IPS-NIHi7 (cell line): ENCODE measurements at regions not wholly inside any gene's neighbourhood (a gene's known extent, or its start where the extent isn't known, plus 50 kb on each side); places are given as distances from the start of the nearest gene placed in this dataset.
"Not testable (repeated sequence)": the region's sequence is repeated elsewhere in the genome, so short reads cannot be mapped to it uniquely, and the experiment has no call there.

Experiments
- DNase-seq: peaks from one replicate; pipeline ENCODE4 v3.0.0; 2012; ENCODE audit warnings: mixed read lengths; ENCODE audit errors: extremely low spot score

DNA sequence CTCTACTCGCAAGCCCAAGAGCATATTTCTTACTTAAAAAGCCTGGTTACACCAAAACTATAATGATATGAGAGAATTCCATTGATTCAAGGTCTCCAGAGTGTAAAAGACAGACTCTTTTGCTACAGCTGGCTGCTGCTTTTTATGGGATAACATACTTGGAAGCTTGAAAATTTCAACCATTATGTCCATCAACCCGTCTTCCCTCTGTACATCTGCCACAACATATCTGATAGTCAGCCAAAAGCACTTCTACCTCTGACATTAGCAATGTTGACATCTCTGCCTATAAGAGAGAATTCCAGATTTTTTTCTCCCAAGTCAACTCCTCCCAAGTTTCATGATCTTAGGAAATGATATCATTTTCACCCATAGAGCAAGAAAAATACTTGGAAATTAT, 54.4 kb upstream of the IQCM start:
- DNase-seq = no peak

DNA sequence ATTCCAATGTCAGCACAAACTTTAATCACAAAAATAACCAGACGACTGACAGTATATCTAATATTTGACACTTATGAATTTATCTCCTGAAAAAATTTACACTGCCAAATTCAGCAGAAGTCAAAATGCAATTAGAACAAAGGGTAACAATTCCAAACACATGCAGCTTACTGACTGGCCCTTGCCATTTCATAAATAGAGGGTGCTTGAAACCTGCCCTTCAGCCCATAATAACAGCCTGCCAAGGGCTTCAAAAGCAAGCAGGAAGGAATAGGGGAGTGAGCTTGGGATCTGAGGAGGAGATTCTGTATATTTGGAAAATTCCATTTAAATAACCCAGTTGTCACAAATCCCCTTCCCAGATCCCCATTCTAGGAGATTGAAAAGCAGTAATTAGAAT, 66.1 kb upstream of the IQCM start:
- no peak for DNase-seq

DNA sequence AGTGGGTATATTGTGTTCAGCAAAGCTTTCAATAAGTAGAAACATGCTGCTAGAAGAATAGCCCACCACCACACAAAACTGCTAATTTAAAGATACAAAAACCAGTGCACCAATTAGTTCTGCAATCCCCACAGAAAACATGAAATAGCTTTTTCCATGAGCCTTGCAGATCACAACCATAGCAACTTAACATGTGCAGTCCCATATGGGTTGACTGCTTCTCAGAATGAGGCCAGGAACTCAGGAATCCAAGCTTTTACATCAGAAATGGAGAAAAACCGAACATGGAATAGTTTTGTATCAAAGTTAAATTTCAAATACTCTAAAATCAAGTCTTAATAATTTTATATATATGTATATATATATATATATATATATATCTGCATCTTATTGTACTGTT, 66.6 kb upstream of the IQCM start:
- DNase-seq = no peak

DNA sequence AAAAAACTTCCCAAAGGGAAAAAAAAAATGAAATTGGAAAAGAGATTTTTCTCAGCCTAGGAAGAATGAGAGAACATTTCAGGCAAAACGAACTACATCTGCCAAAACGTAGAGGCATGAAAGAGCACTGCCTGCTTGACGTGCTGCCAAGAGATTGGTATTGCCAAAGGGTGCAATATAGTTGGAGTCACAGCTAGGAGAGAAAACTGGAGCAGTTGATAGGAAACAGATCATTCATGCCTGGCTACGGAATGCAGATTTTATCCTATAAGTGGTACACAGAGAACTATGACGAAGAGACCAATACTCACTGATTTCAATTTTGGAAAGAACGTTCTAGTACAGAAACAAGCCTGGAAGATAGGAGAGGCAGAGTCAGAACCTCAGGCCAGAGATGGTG, 68.4 kb upstream of the IQCM start:
- no peak for DNase-seq

DNA sequence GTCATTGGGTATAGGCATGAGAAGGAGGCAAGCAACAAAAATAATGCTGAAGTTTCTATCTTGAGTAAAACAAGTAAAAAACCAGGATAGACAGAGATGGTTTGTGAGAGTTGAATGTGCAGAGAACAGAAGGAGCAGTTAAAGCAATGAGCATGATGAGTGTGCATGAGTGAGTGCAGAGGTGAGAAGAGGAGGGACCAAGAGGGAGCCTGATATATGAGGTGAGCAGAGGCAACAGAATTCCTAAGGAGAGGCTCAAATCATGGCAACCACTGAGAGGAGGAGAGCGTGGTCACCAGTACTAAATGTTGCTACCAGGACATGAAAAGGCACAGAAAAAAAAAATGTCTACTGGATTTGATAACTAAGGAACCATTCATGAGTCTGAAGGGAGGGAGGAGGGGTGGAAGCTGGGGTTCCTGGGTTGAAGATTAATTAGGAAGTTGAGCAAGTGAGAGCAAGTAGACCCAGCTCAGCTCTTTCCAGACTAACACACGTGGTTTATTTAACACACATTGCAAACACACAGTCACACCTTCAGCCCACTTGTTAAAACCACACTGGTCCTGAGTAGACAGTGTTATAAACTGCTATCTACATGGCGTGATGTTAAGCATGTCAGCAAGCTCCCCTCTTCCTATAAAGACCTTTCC, 69.0 kb upstream of the IQCM start:
- no peak for DNase-seq

DNA sequence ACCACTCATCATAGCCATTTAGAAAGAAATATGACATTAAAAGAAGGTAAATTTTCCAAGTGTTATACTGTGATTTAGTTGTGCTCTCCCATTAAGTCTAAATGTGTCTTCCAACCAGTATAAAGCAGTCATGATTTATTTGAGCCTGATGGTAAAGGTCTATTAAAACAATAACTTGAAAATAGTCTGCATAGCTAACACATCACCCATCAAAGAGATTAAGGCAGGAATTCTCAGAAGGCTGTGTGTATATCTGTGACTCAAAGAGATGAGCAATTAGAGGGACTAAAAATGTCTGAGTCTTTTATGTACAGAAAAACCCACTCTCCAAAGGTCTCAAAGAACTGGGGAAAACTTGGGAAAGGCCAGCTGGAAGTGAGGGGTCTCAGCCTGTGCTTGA, 70.3 kb upstream of the IQCM start:
- no peak for DNase-seq

DNA sequence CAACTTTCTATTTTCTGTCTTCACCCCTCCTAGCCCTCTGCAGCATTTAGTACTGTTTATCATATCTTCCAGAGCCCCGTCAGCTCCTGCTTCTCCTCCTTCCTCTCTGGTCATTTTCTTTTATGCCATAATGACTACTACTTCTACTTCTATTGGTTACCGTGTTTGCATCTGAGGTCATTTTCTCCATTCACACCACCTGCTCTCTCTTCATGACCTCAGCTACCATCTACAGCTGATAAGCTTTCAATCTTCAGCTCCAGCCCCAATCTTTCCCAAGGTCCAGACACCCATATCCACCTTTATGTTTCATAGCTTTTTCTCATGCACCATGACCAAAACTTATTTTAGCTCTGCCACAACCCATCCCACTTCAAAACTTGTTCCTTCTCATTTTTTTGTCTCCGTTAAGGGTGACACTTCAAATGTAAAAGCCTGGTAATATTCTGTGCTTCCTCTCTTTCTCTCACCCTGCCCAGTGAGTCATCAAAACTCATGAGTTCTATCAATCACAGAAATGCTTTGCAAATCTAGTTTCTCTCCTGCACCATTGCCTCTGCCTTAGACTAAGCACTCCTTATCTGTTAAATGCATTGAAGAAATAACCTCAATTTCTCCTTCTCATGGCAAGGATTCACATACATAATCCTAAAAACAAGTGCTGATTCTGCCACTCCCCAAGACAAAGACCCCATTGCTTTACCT, 71.3 kb upstream of the IQCM start:
- DNase-seq = no peak

DNA sequence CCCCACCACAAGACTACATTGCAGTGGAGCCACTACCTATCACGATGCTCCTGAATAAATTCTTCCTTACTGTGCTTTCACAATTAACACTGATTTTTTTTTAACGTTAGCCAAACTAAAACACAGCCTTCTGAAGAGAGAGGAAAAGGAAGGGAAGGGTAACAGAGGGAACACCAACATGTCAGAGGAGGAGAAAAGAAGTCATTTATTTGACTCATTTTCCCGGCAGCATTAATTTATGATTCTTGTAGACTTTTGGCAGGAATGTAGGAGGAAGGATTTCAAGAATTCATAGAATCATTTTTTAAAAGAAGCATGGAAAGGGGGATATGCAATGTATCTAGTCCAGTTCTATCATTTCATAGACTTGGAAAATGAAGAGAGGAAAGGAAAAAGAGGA, 74.3 kb upstream of the IQCM start:
- no peak for DNase-seq

DNA sequence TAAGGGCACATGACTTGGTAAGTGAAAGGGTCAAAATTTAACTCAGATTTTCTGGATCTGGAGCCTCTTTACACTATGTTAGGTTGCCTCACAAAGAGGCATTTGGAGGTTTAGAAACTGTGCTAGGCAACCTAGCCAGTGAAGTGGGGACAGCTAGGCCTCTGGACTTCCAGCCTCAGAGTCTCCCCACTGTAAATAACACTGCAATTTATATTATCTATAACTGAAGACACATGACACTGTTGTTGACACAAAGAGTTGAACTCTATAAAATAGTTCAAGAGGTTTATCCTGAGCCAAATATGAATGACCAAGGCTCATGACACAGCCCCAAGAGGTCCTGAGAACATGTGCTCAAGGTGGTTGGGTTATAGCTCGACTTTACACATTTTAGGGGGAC, 74.9 kb upstream of the IQCM start:
- no peak for DNase-seq

DNA sequence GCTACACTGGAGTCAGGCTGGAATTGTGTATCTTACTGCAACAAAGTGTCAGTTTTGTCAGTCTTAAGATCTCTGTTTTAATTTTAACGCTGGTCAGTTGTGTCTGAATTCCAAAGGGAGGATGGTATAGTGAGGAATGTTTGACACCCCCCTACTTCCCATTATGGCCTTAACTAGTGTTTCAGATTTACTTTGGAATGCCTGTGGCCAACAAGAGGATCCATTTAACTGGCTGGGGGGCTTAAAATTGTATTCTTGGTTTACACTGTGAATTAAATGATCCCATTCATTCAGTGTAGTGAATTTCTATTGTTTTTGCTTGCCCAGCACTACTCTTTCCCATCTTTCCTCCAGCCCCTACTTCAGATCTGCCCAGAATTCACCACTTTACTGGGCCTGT, 75.8 kb upstream of the IQCM start:
- no peak for DNase-seq

DNA sequence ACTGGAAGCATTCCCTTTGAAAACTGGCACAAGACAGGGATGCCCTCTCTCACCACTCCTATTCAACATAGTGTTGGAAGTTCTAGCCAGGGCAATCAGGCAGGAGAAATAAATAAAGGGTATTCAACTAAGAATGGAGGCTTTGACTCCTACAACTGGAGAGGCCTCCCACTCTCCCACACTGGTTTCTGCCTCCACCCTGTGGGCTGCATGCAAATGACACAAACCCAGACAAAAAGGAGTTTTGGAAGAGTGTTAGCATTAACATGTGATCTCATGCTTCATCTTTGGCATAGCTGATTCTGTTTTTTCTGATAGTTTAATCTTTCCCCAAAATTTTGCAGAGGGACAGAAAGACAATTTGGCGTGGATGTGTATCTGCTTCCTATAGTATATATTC, 80.8 kb upstream of the IQCM start:
- peak; percentile 33 for DNase-seq

DNA sequence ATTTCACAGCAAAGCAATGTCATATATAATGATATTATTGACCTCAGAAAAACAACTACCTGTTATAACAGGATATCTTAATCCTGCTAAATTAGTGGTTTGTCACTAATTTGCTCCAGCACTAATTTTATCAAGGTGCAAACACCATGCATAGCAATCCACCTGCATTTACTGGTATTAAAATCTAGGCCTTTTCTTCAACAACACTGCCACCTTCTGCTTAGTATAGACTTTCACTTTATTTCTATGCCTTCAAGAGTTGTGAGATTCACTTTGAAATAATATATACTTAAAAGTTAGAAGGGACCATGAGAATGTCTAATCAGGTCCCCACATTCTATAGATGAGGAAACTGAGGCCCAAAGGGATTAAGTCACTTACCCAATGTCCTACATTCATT, 82.1 kb upstream of the IQCM start:
- DNase-seq = peak; percentile 13

DNA sequence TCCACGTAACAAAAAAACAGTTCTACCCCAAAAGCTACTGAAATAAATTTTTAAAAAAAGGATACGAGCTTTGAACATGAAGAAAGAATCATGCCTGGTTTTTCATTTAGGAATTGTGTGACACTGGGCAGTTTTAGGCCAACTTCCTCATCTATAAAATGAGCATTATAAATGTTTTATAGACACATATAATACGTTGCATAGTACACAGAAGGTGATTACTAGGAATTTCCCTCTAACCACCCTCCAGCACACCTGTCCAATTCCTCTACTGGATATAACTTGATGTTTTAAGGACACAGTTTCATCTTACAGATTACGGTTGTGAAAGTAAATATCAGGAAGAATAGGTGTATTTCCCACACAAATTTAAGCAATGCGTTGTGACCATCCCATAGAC, 85.5 kb upstream of the IQCM start:
- no peak for DNase-seq

DNA sequence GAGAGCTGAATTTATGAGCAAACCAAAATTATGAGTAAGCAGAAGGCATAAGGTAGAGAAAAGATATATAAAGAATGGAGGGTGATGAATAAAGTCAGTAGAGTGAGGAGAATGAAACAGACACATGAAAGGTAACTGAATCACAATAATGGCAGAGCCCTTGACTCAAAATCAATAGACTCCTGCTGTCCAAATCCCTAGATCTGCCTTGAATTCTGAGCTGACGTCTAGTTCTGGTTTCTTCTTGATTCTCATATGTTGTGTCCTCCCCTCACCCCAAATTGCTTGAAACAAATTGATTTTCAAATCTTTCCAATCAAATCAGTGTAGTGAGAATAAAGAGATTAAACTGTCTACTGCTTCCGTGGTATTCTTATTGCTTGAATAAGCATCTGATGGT, 86.6 kb upstream of the IQCM start:
- no peak for DNase-seq

DNA sequence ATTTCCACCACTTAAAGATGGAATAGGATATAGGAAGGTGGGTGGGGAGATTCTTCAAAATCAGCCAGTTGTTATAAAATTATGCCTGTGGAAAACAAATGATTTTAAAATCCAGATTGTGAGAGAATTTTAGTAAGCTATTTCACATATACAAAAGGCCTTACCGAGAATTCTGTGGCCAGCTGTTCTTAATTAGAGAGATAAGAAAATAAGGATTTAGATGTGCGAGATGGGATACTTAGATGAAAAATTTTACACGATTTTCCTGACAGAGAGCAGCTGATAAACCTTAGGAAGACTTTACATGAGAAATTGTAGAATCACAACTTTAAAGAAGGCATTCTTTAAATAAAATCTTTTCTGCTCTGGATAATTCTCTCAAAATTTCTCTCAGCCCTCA, 94.5 kb upstream of the IQCM start:
- DNase-seq = no peak

DNA sequence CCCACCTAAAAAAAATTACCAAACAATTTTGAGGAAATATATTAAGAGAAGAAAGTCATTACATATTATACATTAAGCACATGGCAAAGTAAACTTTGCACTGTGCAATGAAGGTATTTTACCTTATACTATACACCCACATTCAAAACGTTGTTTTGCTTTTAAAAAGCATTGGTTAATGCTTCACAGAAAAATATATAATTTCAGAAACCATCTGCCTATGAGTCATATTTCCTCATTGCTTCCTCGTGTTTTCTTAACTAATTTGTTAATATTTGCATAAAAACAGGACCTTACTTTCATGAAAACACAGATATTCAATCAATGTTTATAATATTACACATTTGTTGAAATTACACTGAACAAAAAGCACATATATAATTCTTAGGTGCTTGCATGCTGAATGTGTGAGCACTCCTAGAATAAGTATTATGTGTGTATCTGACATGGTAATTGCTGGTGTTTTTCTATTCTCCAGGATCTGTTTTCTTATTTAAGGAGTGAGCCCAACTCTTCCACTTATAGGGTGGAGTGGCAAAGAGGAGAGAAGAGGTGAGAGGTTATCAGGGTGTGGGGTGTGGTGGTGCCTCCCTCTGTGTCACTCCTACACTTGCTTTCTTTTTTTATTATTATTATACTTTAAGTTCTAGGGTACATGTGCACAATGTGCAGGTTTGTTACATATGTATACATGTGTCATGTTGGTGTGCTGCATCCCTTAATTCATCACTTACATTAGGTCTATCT, 95.1 kb upstream of the IQCM start:
- DNase-seq = no peak

DNA sequence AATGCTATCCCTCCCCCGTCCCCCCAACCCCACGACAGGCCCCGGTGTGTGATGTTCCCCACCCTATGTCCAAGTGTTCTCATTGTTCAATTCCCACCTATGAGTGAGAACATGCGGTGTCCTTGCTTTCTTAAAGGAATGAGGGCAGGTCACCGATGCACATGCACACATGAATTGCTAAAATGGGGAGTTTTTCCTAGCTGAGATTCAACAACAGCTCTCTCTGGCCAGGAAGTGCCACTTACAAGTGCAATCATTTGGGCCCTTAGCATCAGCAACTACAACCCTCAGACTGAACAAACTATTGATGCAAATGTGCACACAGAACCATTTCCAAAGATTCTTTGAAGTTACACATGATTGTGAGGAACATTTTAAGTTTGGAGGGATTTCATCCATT, 95.7 kb upstream of the IQCM start:
- DNase-seq = no peak

DNA sequence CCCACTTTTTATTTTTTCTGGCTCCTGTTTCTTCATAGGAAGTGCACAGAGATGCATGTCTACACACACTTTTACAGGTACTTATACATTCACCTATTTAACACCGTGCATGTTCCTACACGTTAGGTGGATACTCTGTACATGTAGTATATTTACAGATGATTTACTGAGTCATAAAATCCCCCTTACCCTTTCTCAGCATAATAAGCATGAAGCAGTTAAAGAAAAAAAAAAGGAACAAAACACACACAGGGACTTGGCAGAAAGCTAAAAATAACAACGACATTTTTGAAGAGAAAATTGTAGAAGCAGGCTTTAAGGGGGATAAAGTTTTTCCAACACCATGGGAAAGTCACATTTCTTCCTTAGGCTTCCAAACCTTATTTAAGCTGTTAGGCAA, 96.4 kb upstream of the IQCM start:
- DNase-seq = no peak

DNA sequence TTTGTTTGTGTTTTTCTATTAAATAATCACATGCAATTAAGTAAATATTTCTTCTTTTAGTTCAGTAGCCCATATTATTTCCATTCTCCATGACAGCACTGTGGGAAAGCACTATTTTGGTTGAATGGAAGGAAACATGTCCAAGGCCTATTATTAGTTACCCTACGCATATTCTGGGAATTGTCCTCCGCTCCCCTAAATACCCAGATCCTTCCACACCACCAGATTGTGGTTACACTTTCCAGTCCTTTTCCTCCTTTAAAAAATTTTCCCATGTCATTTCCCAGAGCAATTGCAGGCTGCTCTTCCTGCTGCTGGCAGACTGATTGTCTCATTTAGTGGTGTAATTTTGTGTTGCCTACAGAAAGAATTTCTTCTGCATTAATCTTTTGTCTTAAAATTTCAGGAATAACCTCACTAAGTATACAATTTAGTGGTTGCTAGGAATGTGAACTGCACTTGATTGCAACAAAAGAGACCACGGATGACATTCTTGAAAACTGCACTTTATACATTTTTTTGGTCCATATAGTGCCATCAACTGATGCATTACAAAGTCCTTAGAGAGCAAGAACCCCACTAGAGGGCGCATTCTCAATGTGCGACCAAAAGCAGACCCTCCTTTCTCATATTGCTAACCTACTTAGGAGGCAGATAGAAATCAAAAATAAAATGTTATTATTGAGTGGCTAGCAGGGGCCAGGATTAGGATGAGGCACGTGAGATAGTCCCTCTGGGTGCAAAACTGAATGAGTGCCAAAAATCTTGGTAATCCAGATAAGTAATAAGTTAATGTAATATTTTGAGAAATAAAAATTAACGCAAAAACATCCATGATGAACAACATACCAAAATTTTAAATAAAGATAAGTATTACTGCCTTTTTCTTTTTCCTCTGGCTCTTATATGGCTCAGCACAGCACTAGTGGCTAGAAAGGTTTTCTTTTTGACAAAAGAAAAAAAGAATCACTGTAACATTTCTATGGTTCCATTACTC, 98.8 kb upstream of the IQCM start:
- DNase-seq = peak; percentile 52

DNA sequence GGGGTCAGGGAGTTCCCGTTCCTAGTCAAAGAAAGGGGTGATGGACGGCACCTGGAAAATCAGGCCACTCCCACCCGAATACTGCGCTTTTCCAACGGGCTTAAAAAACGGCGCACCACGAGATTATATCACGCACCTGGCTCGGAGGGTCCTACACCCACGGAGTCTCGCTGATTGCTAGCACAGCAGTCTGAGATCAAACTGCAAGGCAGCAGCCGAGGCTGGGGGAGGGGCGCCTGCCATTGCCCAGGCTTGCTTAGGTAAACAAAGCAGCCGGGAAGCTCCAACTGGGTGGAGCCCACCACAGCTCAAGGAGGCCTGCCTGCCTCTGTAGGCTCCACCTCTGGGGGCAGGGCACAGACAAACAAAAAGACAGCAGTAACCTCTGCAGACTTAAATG, 100.1 kb upstream of the IQCM start:
- DNase-seq = not testable (repeated sequence)

DNA sequence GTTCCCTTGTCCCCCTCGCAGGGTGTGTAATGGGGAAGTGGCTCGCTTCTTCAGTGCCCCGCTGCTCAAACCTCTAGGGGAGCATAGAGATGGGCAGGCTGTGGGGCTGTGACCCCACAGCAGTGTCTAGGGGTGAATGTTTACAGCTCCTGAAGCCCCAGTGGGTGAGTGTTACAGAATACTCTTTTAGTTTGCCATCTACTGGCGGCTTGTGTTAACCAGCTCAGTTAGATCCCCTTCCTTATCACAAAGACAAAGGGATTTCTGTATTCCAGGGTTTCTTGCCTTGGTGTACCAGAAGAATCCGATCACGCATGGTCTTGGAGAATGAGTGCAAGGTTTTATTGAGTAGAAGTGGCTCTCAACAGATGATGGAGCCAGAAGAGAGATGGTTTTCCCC, 108.1 kb upstream of the IQCM start:
- no peak for DNase-seq

DNA sequence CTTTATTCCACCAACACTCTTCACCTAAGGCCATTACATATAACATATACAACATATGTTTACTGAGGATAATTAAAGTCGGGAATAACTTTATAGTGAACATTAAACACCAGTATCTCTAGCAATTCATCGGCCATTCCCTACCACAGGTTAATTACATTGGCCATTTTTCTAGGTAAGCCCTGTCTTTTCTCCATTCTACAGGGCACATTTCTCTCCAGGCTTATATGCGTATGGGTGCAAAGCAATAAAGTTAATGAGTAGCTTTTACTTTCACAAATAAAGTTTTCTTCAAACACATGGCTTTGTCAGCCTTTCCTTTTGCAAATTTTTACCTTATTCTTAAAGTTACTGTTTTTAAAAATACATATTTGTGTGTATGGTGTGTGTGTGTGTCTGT, 111.9 kb upstream of the IQCM start:
- DNase-seq = no peak
